GM12874 (cell line): ENCODE measurements at regions not wholly inside any gene's neighbourhood (a gene's known extent, or its start where the extent isn't known, plus 50 kb on each side); places are given as distances from the start of the nearest gene placed in this dataset.

Source experiments
- CTCF ChIP-seq: IDR thresholded peaks from 2 replicates; pipeline ENCODE4 v1.5.1; 2011; ENCODE audit warnings: low read depth, mild to moderate bottlenecking, control low read depth, low read length, moderate library complexity; ENCODE audit not compliant: insufficient read depth

GRCh38 chr5:92992073-92992472 is 588.9 kb downstream of the NR2F1-AS1 start:
- TF ChIP-seq CTCF = no peak

- TF ChIP-seq CTCF = no peak
Measured at GRCh38 chr5:92991581-92992067, 589.4 kb downstream of the NR2F1-AS1 start.

GRCh38 chr5:92990771-92991170 is 590.2 kb downstream of the NR2F1-AS1 start:
- TF ChIP-seq CTCF = no peak

- TF ChIP-seq CTCF = no peak
Measured at GRCh38 chr5:92981001-92981400, 600.0 kb downstream of the NR2F1-AS1 start.

- no peak for TF ChIP-seq CTCF
Measured at GRCh38 chr5:92980491-92980890, 600.5 kb downstream of the NR2F1-AS1 start.

GRCh38 chr5:92979716-92980115 is 601.3 kb downstream of the NR2F1-AS1 start:
- no peak for TF ChIP-seq CTCF

GRCh38 chr5:92977846-92978540 is 603.0 kb downstream of the NR2F1-AS1 start:
- no peak for TF ChIP-seq CTCF
